Endometrium (tissue), 2 donors: ENCODE measurements at regions not wholly inside any gene's neighbourhood (a gene's known extent, or its start where the extent isn't known, plus 50 kb on each side); places are given as distances from the start of the nearest gene placed in this dataset.
"Not testable (repeated sequence)": the region's sequence is repeated elsewhere in the genome, so short reads cannot be mapped to it uniquely, and the experiment has no call there.

Experiments used
- FAIRE-seq: peaks from 2 replicates; lab custom pipeline; 2012; peaks lifted over from hg19 to GRCh38; lab: Jason Lieb, UNC
- donor health status: control.
- donor health status: control.

DNA sequence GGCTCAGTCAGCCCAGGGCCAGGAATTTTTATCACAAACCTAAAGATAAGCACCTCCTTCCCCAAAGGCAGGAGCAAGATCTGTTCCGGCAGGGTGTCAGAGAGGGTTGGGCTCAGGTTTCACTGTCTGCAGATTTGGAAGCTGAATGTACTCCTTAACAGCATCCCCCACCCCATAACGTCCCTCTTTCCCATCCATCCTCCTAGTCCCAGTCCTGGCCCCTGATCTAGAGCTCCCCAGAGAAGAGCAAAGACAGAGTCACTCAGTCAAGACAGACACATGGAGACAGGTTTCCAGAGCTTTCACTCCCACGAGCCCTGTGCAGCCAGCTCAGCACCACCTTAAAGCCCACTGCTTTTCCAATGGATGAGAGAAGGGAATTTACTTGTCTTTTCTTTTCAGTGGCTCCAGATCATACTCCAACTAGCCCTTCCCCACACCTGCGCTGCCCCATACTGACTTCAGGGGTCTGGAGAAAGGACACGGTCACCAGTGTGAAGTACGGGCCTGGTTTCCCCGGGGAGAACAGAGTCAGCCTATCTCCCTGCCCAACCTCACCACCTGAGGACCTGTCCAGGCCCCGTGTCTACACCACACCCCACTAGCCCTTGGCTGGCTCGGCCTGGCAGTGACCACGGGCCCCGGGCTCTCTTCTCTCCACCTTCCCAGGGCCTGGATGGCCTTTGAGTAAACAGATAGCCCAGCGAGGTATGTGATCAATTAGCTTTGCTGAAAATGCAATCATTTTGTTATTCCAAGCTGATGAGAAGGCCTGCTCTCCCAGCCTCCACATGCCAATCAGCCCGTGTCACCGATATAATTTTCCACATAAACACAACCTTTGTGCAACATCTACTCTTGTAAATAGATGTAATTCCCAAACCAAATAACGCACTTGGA lies 249.1 kb downstream of the FOXD2 start:
- FAIRE-seq: no peak

DNA sequence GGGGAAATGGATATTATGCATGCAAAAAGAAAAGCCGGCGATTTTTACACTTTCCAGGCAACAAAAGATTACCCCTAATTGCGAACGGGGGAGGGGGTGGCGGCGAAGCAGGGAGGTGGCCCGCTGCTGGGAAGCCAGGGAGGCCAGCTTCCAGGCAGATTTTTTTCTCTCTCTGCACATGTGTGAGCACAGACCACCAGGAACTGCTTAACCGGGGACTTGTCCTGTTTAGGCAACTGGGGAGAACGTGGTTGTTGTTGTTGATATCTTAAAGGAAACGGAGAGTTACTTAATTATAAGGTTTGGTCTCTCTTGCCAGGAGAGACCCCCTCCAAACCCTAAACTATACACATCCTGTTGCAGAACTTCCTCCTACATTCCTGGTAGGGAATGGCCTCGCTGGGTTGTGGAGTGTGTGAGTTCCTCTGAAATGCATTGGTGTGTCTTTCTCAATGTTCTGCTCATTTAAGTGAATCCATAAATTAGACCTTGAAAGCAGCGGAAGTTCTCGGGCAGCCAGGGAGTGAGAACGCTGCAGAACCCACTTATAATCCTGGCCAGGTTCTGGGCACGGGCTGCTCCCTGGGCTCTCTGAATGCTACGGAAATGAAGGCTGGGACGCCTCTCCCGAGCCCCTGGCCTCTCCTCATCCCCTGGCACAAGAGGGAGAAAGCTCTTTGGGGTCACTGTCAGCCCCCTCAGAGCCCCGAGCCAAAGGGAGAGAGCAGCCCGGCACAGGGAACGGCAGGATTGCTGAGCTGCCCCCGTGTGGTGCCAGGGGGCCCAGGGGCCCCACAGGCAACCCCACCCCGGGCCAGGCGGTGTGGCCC lies 250.0 kb downstream of the FOXD2 start:
- FAIRE-seq: no peak

DNA sequence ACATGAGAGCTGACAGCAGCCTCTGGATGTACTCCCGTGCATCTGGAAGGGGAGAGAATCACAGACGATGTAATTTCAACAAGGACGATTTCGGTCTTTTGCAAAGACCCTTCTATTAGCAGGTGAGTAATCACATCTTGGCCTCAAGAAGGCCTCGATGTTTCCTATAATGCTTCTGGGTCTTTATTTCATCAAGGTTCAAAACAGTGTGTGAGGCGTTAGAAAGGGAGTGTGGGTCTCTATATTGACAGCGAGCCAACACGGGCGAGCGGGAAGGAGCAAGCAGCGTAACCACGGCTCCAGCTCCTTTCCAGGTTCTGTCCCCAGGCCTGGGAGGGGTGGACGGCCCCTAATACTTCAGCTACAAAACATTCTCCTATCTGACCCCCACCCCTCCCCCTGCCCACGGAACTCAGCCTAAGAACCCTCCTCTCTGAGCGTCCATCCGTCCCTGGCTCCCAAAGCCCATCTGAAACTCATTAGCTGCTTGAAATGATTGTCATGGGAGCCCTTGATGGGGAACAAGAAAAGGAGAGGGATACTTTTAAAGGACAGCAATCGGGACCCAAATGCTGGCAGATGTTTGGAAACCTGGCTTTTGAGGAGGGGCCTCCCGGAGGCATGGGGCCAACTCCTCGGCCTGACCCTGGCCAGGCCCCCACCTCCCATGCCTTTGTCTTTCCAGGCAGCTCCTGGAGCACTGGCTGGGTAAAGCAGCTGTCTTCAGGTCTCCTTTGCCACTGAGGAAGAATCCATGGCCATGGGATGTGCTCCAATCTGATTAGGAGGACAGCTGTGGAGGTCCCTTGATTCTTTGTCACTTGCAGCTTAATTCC lies 250.8 kb downstream of the FOXD2 start:
- no peak for FAIRE-seq

DNA sequence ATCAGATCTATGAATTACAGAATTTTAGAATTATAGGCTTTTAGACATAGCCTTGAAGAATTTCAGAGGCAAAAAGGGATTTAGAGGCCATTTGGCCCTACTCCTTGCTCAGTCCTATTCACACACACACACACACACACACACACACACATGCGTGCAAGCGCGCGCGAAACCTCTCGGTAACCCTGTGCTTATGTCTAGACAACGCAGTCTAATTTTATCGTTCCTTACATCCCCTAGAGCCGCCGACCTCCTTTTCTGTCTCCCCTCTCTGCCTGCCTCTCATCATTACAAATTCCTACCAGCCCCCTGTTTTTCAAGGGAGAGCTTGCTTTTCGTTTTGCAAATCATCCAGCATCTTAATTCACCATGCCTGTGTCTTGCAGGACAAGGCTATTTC lies 252.1 kb downstream of the FOXD2 start:
- FAIRE-seq: no peak

DNA sequence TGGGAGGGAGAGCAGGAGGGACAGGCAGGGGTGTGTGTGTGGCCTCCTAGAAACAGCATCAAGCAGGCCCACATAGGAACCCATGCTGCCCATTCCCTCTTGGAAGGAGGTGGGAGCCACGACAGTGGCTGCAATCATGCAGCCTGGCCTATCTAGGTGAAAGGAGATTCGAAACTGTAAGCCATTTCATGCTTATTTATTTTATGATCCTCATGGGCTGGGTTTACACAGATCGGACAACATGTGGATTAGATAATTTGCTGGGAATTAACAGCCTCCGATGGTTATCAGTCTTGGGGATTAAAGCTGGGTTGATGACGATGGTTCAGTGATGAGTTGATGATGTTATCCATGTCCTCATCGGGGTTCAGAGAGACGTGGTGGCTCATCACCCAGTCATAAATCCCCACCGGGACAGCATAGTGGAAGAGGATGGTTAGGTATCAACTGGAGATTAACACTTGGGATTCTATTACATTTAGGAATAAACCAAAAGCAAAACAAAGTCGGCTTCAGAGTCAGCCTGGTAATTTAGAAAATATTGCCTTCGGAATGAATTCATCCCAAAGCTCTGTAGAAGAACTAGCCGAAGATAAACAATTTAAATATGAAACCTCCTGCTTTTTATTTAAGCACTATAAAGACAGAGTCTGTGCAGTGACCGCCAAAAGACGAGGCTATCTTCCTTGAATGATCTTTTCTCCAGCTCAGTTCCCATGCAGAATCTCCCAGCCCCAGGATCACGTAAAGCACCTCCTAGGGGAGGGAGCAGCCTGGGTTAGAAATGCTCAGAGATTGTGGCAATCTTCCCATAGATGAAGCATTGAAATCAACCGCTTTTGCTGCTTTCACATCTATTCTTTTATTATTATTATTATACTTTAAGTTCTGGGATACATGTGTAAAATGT lies 252.8 kb downstream of the FOXD2 start:
- no peak for FAIRE-seq

DNA sequence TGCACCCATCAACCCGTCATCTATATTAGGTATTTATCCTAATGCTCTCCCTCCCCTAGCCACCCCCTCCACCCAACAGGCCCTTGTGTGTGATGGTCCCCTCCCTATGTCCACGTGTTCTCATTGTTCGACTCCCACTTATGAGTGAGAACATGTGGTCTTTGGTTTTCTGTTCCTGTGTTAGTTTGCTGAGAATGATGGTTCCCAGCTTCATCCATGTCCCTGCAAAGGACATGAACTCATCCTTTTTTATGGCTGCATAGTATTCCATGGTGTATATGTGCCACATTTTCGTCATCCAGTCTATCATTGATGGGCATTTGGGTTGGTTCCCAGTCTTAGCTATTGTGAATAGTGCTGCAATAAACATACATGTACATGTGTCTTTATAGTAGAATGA lies 253.4 kb downstream of the FOXD2 start:
- FAIRE-seq: not testable (repeated sequence)

DNA sequence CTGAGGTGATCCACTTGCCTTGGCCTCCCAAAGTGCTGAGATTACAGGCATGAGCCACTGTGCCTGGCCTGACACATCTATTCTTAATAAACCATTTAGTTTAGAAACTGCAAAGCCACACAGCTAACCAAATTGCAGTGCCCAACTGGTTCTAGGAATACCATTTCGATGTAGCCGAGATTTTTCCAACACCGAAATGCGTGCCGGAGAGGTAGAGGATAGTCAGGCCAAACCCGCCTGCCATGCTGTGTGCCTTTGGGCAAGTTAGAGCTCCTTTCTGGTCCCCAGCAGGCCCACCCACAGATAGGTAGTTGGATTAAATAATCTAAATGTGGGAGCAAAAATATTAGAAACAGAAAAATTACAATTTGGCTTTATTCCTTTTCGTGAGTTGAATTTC lies 254.4 kb downstream of the FOXD2 start:
- FAIRE-seq: no peak

DNA sequence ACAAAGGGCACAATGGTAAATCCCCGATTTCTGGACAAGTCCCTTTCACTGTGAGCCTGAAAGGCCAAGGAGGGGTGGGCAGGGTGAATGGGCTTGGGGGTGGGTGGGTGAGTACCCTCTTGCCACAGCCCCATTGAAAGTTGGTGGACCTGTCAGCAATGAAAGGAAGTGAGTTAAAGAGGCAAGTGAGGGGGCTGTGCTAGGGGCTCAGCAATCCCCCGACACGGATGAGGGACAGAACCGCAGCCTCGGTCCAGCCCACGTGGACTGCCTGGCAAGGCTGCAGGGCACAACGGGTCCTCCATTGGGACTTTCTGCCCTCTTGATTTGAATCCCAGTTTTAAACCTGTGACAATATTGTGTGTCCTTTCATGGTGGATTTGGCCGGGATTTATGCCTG lies 255.3 kb downstream of the FOXD2 start:
- no peak for FAIRE-seq

DNA sequence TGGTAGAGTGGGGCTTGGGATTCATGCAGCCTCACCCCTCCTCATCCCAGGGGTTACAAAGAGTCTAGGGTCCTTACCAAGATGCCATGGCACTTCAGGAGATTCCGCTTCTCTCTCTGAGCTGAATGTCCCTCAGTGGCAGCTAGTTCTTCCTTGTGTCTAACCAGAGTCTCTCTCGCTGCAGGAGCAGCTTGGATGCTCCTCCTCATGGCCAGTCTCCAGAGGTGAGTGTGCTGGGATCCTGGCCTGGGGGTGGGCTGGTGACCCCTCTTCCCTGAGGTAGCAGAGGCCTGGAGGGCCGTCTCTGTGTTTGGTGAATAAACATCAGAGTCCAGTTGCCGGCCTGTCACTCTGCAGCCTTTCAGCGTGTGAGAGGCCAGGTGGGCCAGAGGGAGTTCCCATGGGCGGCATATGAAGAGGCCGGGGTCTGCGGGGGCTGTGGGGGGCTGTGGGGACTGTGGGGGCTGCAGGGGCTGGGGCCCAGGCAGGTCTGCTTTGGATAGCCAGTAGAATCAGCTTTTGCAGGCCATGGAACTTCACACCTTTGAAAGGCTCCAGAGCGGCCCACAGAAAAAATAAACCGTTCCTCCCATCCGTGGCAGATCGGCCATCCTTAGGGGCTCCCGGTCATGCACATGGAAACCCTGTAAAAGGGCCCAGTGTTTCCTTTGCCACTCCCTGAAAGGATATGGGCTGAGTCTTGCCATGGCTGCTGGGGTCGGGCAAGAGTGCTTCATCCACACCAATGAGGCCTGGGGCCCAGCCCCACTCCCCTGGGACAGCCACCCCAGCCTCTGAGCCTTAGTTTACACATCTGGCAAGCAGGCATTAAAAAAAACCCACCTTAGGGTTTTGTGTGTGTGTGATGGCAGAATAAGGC lies 256.4 kb downstream of the FOXD2 start:
- FAIRE-seq: no peak

DNA sequence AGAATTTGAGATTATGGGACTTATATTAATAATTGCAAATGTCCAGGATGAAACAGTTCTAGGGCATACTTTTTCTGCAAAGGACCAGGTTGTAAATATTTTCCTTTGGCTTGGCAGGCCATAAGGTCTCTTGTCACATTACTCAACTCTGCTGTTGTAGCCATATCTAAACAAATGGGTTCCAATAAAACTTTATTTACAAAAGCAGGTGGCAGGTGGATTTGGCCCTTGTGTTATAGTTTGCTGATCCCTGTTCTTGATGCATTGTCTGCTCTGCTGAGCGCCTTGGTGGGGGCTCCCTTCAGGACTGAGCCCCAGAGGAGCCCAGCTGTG lies 258.5 kb downstream of the FOXD2 start:
- FAIRE-seq: no peak

DNA sequence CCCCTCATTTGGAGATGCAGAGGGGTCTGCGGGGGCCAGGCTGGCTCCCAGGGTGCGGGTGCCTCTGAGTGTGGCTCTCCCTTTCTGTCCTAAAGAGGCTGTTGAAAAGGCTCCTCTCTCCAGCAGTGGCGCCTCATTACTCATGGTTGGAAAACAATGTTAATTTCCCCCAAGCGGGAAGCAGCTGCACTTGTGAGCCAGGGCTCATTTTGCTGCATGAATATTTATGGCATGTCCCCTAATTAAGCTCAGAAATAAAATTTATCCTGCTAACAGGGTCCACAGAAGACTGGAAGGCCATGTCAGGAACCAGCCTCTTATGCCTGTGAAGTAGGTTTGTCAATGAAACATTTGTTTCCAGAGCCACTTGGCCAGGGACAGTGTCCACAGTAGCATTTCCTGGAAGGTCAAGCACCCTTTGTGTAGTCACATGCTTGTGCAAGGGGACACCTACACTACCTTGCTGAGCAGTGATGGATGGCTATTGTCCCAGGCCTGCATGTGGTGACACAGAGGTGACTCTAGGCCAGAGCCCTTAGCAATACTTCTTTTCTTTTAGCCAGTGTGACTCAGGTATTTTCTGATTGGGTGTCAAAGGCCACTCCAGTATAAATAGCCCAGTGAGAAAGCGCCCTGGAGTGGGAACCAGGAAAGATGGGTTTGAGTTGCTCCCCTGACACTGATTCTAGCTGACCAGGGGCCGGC lies 259.0 kb downstream of the FOXD2 start:
- no peak for FAIRE-seq

DNA sequence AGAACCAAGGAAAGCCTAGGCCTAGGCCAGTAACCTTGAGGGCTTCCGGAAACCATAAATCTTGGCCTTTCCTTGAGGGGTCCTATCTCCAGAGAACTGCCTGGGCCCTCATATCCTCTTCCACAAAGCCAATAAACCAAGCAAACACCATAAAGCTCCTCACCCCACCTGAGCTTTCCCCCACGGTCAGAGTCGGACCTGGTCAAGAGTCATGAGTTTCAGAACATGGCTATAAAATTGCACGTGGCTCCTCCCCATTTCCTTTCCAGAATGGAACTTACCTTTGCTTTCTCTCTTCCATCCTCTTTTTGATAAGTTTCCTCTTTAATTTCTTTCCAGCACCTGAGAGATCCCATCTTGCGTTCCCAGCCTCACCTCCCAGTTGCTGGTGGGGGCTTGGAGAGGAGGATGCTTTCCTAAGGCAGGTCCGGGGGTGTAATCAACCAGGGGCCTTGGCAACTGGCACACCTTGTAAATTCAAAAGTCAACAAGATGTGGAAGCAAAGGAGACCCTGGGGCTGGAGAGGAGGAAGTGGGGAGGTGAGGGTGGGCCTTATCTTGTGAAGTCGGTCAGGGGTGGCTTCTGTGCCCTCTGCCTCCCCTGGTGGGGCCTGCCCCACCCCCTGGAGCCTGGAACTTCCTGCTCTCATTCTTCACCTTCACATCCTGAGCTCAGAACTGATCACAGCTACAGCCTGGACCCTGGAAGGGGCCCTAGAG lies 259.9 kb downstream of the FOXD2 start:
- no peak for FAIRE-seq

DNA sequence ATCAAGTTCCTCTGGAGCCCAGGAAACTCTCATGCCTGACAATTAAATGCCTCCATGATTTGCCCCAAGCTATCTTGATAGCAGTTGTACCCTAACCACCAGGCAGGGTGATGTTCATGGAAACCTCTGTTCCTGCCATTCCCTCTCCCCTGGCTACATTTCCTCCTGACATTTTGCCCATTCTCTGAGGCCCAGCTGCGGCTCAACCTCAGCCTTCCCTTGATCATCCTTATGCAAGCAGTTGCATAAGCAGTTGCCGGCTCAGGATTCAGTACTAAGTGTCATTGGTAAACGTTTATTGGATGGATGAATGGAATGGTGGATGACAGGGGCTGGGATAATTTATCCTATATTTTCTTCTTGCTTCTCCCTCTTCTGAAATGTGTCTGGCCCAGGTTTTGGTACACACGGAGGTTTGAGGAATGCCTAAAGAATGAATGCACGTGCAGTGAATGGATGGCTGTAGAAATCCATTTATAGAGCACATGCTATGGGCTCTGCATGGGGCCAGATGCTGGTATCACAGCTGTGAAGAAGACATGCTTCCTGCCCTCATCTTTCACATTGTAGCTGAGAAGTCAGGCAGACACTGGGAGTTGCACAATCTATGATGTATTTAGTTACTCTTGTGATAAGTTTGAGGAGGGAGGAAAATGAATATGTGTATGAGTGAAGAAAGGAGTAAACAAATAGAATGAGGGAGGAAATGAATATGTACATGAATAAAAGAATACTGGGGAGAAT lies 261.8 kb downstream of the FOXD2 start:
- no peak for FAIRE-seq

DNA sequence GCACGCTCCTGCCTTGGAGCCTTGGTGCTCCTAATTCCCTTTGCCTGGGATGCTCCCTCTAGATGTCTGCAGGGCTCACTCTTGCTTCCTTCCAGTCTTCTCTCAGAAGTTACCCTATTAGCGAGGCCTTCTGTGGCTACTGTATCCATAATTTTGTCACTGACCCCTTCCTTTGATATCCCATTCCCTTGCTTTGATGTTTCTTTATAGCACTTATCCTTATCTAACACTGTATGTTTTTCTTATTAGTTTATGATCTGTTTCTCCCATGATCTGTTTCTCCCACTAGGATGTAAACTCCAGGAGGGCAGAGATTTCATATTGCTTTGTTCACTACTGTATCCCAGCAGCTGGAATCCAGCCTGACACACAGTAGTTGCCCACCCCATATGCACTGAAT lies 263.4 kb downstream of the FOXD2 start:
- no peak for FAIRE-seq

DNA sequence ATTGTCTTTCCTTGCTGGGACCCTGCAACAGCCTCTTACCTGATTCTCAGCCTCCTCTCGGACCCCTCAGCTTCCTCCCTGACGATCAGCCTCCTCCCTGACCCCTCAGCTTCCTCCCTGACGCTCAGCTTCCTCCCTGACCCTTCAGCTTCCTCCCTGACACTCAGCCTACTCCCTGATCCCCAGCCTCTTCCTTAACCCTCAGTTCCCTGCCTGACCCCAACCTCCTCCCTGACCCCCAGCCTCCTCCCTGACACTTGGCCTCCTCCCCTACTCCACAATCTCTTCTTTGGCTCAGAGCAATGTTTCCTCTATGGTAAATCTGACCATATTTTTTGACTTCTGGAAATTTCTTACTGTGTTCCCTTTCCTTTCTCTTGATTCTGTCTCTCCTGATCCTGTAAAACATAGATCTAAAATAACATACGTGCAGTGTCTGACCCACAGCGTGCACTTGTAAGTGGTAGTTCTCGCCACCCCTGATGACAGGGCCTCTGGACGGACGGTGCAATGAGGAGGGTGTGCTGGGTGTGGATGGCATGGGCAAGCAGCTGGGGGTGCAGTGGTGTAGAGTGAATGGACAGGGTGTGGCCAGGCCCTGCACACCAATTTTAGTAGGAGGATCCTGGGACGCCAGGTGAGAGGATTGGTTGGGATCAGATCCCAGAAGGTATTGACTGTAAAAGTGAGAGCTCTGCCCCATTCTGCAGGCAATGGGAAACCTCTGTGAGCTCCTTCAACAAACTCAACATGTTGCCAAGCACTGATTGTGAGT lies 264.1 kb downstream of the FOXD2 start:
- FAIRE-seq: no peak

DNA sequence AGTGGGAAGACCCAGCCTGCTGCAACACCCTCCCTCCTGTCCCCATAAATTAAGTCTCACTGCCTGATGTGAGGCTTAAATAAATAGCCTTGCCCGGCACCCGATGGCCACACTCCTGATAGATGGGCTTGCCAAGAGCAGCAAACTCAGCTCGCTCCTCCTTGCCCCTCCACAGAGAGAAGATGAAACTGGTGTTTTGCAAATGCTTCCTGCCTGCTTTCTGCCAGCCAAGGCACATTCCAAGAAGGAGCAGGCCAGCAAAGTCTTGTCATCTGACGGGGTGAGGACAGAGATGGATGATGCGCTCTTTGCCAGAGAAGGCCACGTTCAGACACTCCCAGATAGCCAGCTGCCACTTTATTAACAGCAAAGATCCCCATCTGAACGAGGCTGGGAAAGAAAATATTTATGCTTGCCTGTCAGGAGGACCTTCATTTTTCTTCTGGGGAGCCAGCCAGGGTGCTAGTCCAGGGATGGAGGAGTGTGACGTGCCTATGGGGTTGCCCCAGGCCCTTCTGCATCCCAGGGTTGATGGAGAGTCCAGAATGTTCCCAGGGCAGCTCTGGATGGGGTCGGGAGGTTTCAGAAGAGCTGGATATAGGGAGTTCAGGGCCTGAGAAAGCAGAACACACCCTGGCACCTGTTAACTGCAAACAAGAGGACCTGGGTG lies 265.4 kb downstream of the FOXD2 start:
- no peak for FAIRE-seq

DNA sequence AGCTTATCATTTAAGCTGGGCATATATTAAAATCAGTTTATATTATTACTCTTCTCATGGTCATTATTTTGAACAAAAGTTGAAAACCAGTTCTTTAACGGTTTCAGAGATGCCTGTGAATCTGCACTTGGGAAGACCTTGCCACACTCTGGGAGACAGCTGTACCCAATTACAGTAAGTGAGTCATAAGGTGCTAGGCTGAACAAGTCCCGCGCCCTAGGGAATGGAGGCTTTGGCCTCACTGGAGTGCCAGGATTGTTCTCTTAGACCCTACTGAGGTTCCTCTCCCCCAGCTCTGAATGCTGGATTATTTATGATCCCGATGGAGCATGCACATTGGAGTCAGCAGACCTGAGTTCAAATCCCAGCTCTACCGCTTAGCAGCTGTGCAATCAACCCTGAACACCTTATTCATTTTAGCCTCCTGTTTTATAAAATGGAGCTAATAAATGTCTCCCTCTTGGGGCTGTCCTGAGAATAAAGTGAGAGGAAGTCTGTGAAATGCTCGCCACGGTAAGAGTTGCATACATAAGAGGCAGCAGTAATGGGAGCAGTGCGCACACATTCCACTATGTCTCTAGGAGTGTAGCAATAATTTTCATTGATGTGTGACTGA lies 266.2 kb downstream of the FOXD2 start:
- FAIRE-seq: no peak
